ENCODE measurements at regions not wholly inside any gene's neighbourhood (a gene's known extent, or its start where the extent isn't known, plus 50 kb on each side); places are given as distances from the start of the nearest gene placed in this dataset.

- Histone ChIP-seq H4K91ac (replicated peaks; ENCODE audit: insufficient read length, low read length) (no peak overlapping the region), H3K4me1 (replicated peaks in 1 of 4; ENCODE audit: control insufficient read depth in 3 of 4, insufficient read depth in 4 of 4, low read length in 3 of 4) (no peaks in the 10 kb centered on the region), H2BK120ac (replicated peaks; ENCODE audit: low read depth, low read length) (no peak overlapping the region), H2AFZ (ENCODE audit: low read length) (no peak overlapping the region), H3K23me2 (ENCODE audit: low read depth, low read length) (peaks cover 5% of the 10 kb centered on the region; the same call in 1 of the 2 replicates), H4K8ac (ENCODE audit: extremely low read depth, insufficient read depth, low read length) (no peak overlapping the region), H3K14ac (ENCODE audit: insufficient read length) (no peak overlapping the region), H3K56ac (replicated peaks; ENCODE audit: insufficient read length, low read depth, low read length) (no peak overlapping the region), H3K23ac (ENCODE audit: insufficient read length) (no peak overlapping the region), H3K9ac (replicated peaks in 1 of 4; ENCODE audit: extremely low read depth in 1 of 4, low read depth in 3 of 4, low read length in 3 of 4) (no peak overlapping the region), H3K79me1 (ENCODE audit: low read depth, low read length) (no peaks in the 10 kb centered on the region), H4K5ac (ENCODE audit: insufficient read length, low read depth, low read length) (no peak overlapping the region), H2BK12ac (ENCODE audit: low read depth, low read length) (no peak overlapping the region), H3K9me3 (ENCODE audit: insufficient read depth in 2 of 2, low read depth in 1 of 2, low read length in 1 of 2) (0 out of 4 replicates have a peak, but pooled peaks cover 0 to 3% of the 10 kb centered on the region in 2 experiments), H3K36me3 (ENCODE audit: control insufficient read depth in 2 of 4, insufficient read depth in 4 of 4, low read length in 3 of 4) (no peaks in the 10 kb centered on the region), H3K18ac (ENCODE audit: extremely low read depth, low read length) (no peak overlapping the region), H2AK5ac (ENCODE audit: low read depth, low read length) (no peak overlapping the region), H3K27me3 (replicated peaks in 1 of 4; ENCODE audit: control insufficient read depth in 3 of 4, extremely low read depth in 1 of 4, insufficient read depth in 3 of 4, low read length in 3 of 4) (no peaks in the 10 kb centered on the region), H2BK20ac (ENCODE audit: low read length) (no peak overlapping the region), H3K4ac (replicated peaks; ENCODE audit: insufficient read length, low read depth, low read length) (no peak overlapping the region), H4K20me1 (replicated peaks in 1 of 2; ENCODE audit: control insufficient read depth in 1 of 2, insufficient read depth in 2 of 2, low read length in 2 of 2) (no peaks in the 10 kb centered on the region), H2BK5ac (ENCODE audit: low read depth, low read length) (no peak overlapping the region), H2BK15ac (ENCODE audit: low read length) (no peak overlapping the region), H3K4me3 (ENCODE audit: extremely low read depth in 1 of 4, insufficient read depth in 2 of 4, low read depth in 3 of 4, low read length in 4 of 4) (no peak overlapping the region), H3K27ac (ENCODE audit: low read depth, low read length) (no peak overlapping the region), H3K79me2 (ENCODE audit: control insufficient read depth in 1 of 2, insufficient read depth in 2 of 2, low read length in 2 of 2) (no peaks in the 10 kb centered on the region), H3K4me2 (ENCODE audit: insufficient read depth in 1 of 2, low read depth in 2 of 2, low read length in 2 of 2) (no peak overlapping the region)
- no peak for TF ChIP-seq SP4 (IDR thresholded peaks at IDR 0.05; ENCODE audit: low read length)
- no peak for TF ChIP-seq POLR2A (IDR thresholded peaks at IDR 0.05; ENCODE audit: control extremely low read depth in 1 of 2, low read depth in 2 of 2, low read length in 2 of 2)
- TF ChIP-seq TEAD4 (IDR thresholded peaks at IDR 0.05; ENCODE audit: low read depth, low read length) = no peak
- no peak for TF ChIP-seq POU5F1 (IDR thresholded peaks at IDR 0.05; ENCODE audit: low read depth, low read length)
- no peak for TF ChIP-seq RNF2 (IDR thresholded peaks at IDR 0.05; ENCODE audit: borderline replicate concordance, low read depth, low read length, missing control alignments, poor library complexity, severe bottlenecking)
- TF ChIP-seq SAP30 (IDR thresholded peaks at IDR 0.05; ENCODE audit: insufficient read depth, insufficient replicate concordance, low read length) = no peak
- no peak for TF ChIP-seq SRF (IDR thresholded peaks at IDR 0.05; ENCODE audit: low read depth, low read length)
- TF ChIP-seq KDM4A (IDR thresholded peaks at IDR 0.05; ENCODE audit: low read depth, low read length, severe bottlenecking) = no peak
- TF ChIP-seq GTF2F1 (IDR thresholded peaks at IDR 0.05; ENCODE audit: borderline replicate concordance, low read depth, low read length) = no peak
- TF ChIP-seq BACH1 (IDR thresholded peaks at IDR 0.05; ENCODE audit: low read length) = no peak
- no peak for TF ChIP-seq SUZ12 (IDR thresholded peaks at IDR 0.05; ENCODE audit: low read length)
- POLR2A ChIA-PET (ENCODE audit: partially characterized antibody) = no interaction called here
- FAIRE-seq = no peak
- 87% methylated on average over 10 of the region's 10 CpGs; no CpG with 5 or more reads in 1 of the 2 experiments for WGBS, 2 experiments (ENCODE audit: extremely low coverage in 1 of 2, insufficient coverage in 1 of 2, insufficient read length in 1 of 2, insufficient replicate concordance in 2 of 2, low coverage in 1 of 2, low lambda C conversion rate in 2 of 2, missing lambda C conversion rate in 1 of 2)
- no peak for DNase-seq (ENCODE audit: low read depth in 1 of 2, low spot score in 2 of 2)
- CTCF ChIA-PET (ENCODE audit: partially characterized antibody) = no interaction called here
Observed at GRCh38 chr16:79492036-79492435, 108.5 kb downstream of the MAF start.

Measured in H1 (cell line).